GM23248 (cell line): ENCODE measurements at regions not wholly inside any gene's neighbourhood (a gene's known extent, or its start where the extent isn't known, plus 50 kb on each side); places are given as distances from the start of the nearest gene placed in this dataset.
A peak's percentile ranks its signal among the peaks of the same experiment; 100 is the strongest.

Experiments used
- DNase-seq: peaks from one replicate; pipeline ENCODE4 v3.0.0-alpha.2; 2015
- H2AFZ ChIP-seq: fragments of 200-600 bp; sonication (generic); 2 replicates; pipeline ENCODE4 v1.6.1; 2016; ENCODE audit warnings: antibody characterized with exemption
- H3F3A ChIP-seq: fragments of 200-600 bp; sonication (generic); 2 replicates; pipeline ENCODE4 v1.6.1; 2016; ENCODE audit warnings: mild to moderate bottlenecking, antibody characterized with exemption, mixed run types; ENCODE audit not compliant: insufficient read depth
- H3K27ac ChIP-seq: fragments of 200-600 bp; sonication (generic); 2 replicates; pipeline ENCODE4 v1.5.1; 2016; ENCODE audit warnings: mild to moderate bottlenecking
- H3K27me3 ChIP-seq: fragments of 200-600 bp; sonication (generic); replicated peaks from 2 replicates; pipeline ENCODE4 v1.6.1; 2016; ENCODE audit warnings: mild to moderate bottlenecking; ENCODE audit not compliant: insufficient read depth
- H3K36me3 ChIP-seq: fragments of 200-600 bp; sonication (generic); 2 replicates; pipeline ENCODE4 v1.6.1; 2016; ENCODE audit warnings: low read depth, mild to moderate bottlenecking
- H3K4me1 ChIP-seq: fragments of 200-600 bp; sonication (generic); 2 replicates; pipeline ENCODE4 v1.6.1; 2016; ENCODE audit warnings: mild to moderate bottlenecking; ENCODE audit not compliant: insufficient read depth
- H3K4me2 ChIP-seq: fragments of 200-600 bp; sonication (generic); one replicate; pipeline ENCODE4 v1.6.1; 2016; ENCODE audit warnings: mild to moderate bottlenecking; ENCODE audit not compliant: unreplicated experiment
- H3K4me3 ChIP-seq: fragments of 200-600 bp; sonication (generic); 2 replicates; pipeline ENCODE4 v1.5.1; 2016; ENCODE audit warnings: mild to moderate bottlenecking
- H3K79me2 ChIP-seq: fragments of 200-600 bp; sonication (generic); 2 replicates; pipeline ENCODE4 v1.6.1; 2016; ENCODE audit warnings: mild to moderate bottlenecking; ENCODE audit not compliant: insufficient read depth
- H3K9ac ChIP-seq: fragments of 200-600 bp; sonication (generic); 2 replicates; pipeline ENCODE4 v1.6.1; 2016; ENCODE audit warnings: mild to moderate bottlenecking
- H3K9me2 ChIP-seq: fragments of 200-600 bp; sonication (generic); 2 replicates; pipeline ENCODE4 v1.6.1; 2016; ENCODE audit warnings: mixed run types, mild to moderate bottlenecking, moderate library complexity; ENCODE audit not compliant: insufficient read depth
- H3K9me3 ChIP-seq: fragments of 200-600 bp; sonication (generic); one replicate; pipeline ENCODE4 v1.6.1; 2017; ENCODE audit warnings: low read depth
- H4K20me1 ChIP-seq: fragments of 200-600 bp; sonication (generic); 2 replicates; pipeline ENCODE4 v1.6.0; 2016; ENCODE audit not compliant: insufficient read depth
- EZH2 ChIP-seq: fragments of 200-600 bp; sonication (generic); IDR thresholded peaks from 2 replicates; pipeline ENCODE4 v1.6.1; 2018; ENCODE audit warnings: antibody characterized with exemption, mild to moderate bottlenecking; ENCODE audit not compliant: insufficient read depth, poor library complexity, severe bottlenecking
- EZH2phosphoT487 ChIP-seq: fragments of 200-600 bp; sonication (generic); IDR thresholded peaks from 2 replicates; pipeline ENCODE4 v1.6.1; 2018; ENCODE audit warnings: antibody characterized with exemption, moderate library complexity, mild to moderate bottlenecking, low read depth; ENCODE audit not compliant: insufficient read depth
- WGBS, 2 experiments: methylation state at CpG; one replicate each; pipeline ENCODE4 v1.1.6; 2015 to 2017; ENCODE audit warnings: low lambda C conversion rate in 2 of 2, low coverage in 1 of 2; ENCODE audit errors: missing lambda C conversion rate in 2 of 2; 5-methylcytosine and 5-hydroxymethylcytosine counted together
- in situ Hi-C: fragments of 300-500 bp; cut with MboI; formaldehyde crosslinking; loops from 2 replicates; pipeline ENCODE4 v1.15.0; 2020

GRCh38 chr3:102736288-102736974 is 301.6 kb downstream of the ZPLD1 start:
- 64 to 67% methylated on average over 8 of the region's 8 CpGs for WGBS, 2 experiments
- Histone ChIP-seq H3K27ac (no peak overlapping the region), H3K9ac (no peak overlapping the region), H3K36me3 (no peaks in the 10 kb centered on the region), H3K9me3 (no peaks in the 10 kb centered on the region), H3K4me1 (peaks cover 19% of the 10 kb centered on the region), H2AFZ (no peak overlapping the region), H3K27me3 (no peaks in the 10 kb centered on the region), H3K79me2 (no peaks in the 10 kb centered on the region), H4K20me1 (no peaks in the 10 kb centered on the region), H3K4me3 (no peak overlapping the region), H3F3A (no peaks in the 10 kb centered on the region; the same call in 1 of the 2 replicates), H3K4me2 (no peak overlapping the region), H3K9me2 (no peaks in the 10 kb centered on the region)
- peak; percentile 12 for DNase-seq
- TF ChIP-seq EZH2phosphoT487 = no peak
- TF ChIP-seq EZH2 = no peak
- in situ Hi-C loops = no loop called here

DNA sequence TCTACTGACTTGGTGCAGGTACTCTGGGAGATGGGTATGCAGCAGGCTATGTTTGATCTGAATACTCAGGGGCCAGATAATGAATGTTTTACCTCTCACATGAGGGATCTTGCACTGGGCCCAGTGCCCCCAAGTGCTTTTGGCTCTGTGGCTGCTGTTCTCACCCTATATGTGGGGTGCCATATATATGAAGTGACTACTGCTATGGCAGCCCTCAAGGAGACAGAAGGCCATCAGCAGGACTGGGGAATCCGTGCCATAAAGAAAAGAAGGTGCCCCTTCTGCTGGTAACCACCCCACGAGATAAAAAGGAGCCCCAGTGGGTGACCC is 302.1 kb downstream of the ZPLD1 start:
- Histone ChIP-seq H3K4me1 (peaks cover 19% of the 10 kb centered on the region), H4K20me1 (no peaks in the 10 kb centered on the region), H2AFZ (no peak overlapping the region), H3K79me2 (no peaks in the 10 kb centered on the region), H3K9me2 (no peaks in the 10 kb centered on the region), H3F3A (no peaks in the 10 kb centered on the region; the same call in 1 of the 2 replicates), H3K4me3 (no peak overlapping the region), H3K27ac (no peak overlapping the region), H3K4me2 (no peak overlapping the region), H3K9ac (no peak overlapping the region), H3K9me3 (no peaks in the 10 kb centered on the region), H3K27me3 (no peaks in the 10 kb centered on the region), H3K36me3 (no peaks in the 10 kb centered on the region)
- in situ Hi-C loops = no loop called here
- TF ChIP-seq EZH2phosphoT487 (no peak), EZH2 (no peak)
- DNase-seq = no peak
- 43 to 46% methylated on average over 2 of the region's 2 CpGs for WGBS, 2 experiments

GRCh38 chr3:102737353-102737752 is 302.5 kb downstream of the ZPLD1 start:
- in situ Hi-C loops = no loop called here

GRCh38 chr3:102741105-102741504 is 306.3 kb downstream of the ZPLD1 start:
- Histone ChIP-seq H3K36me3 (no peaks in the 10 kb centered on the region), H3K27me3 (no peaks in the 10 kb centered on the region), H3K9me3 (no peaks in the 10 kb centered on the region), H3K9ac (no peak overlapping the region), H3K4me1 (no peaks in the 10 kb centered on the region), H2AFZ (no peak overlapping the region), H4K20me1 (no peaks in the 10 kb centered on the region), H3K9me2 (no peaks in the 10 kb centered on the region), H3K4me3 (no peak overlapping the region), H3K79me2 (no peaks in the 10 kb centered on the region), H3K4me2 (no peak overlapping the region), H3F3A (no peaks in the 10 kb centered on the region), H3K27ac (no peak overlapping the region)
- TF ChIP-seq EZH2phosphoT487 = no peak
- TF ChIP-seq EZH2 = no peak
- in situ Hi-C loops = no loop called here
- 47 to 54% methylated on average over 6 of the region's 6 CpGs for WGBS, 2 experiments
- DNase-seq = peak; percentile 16

More at GRCh38 chr3:102737353-102737752, 302.5 kb downstream of the ZPLD1 start:
- H3K27me3 ChIP-seq = no peaks in the 10 kb centered on the region
- H3K4me3 ChIP-seq = no peak overlapping the region
- no peaks in the 10 kb centered on the region; the same call in 1 of the 2 replicates for H3F3A ChIP-seq
- H3K9me2 ChIP-seq = no peaks in the 10 kb centered on the region
- WGBS, 2 experiments = 54 to 72% methylated on average over 3 of the region's 3 CpGs
- H4K20me1 ChIP-seq = no peaks in the 10 kb centered on the region
- no peak overlapping the region for H3K27ac ChIP-seq
- TF ChIP-seq EZH2phosphoT487 = no peak
- TF ChIP-seq EZH2 = no peak
- no peaks in the 10 kb centered on the region for H3K9me3 ChIP-seq
- no peak for DNase-seq
- no peak overlapping the region for H2AFZ ChIP-seq
- no peak overlapping the region for H3K4me2 ChIP-seq
- no peaks in the 10 kb centered on the region for H3K36me3 ChIP-seq
- no peaks in the 10 kb centered on the region for H3K79me2 ChIP-seq
- no peak overlapping the region for H3K9ac ChIP-seq
- peaks cover 19% of the 10 kb centered on the region for H3K4me1 ChIP-seq
